Heart left ventricle (tissue), 13 donors: ENCODE measurements at regions not wholly inside any gene's neighbourhood (a gene's known extent, or its start where the extent isn't known, plus 50 kb on each side); places are given as distances from the start of the nearest gene placed in this dataset.

ENCODE experiments used
- POLR2A ChIP-seq, 2 donors: fragments of 450-650 bp; IDR thresholded peaks; one replicate each; pipeline ENCODE4 v1.6.1; 2017; ENCODE audit warnings: antibody characterized with exemption in 2 of 2, mild to moderate bottlenecking in 2 of 2, moderate library complexity in 2 of 2
- TF ChIP-seq, protein P1 (sequence below), 12 donors: fragments of 200-600 bp; sonication (generic) in 4 of 12; IDR thresholded peaks; one replicate each; pipeline versions ENCODE4 v1.5.0 to v1.8.0; 2018 to 2022; ENCODE audit warnings: antibody characterized with exemption in 12 of 12, mild to moderate bottlenecking in 5 of 12
- donor health status: ischemic (EF 13 %, LVEDD 7.1; RV severe dilation, severe dysfunction).
- donor health status: DM: no; HTN: yes; CAD: no.
- donor health status: DM: no; HTN: no; CAD: no.
- donor health status: ischemic (EF 25% LVEDD 6.9; RV normal size, moderate dysfunction).
- donor health status: ischemic (EF 25% LVEDD 5.7; RV mildly dilated, moderate dysfunction).
- donor health status: ischemic (EF 35%, LVEDD 5.7; RV mildly dilated, moderate dysfunction).
- donor health status: nonischemic (EF 11% LVEDD 7.7; RV severe dilation, severe dysfunction).
- donor health status: DM: yes; HTN: yes; CAD: no.
- donor health status: PGD.
- donor health status: ischemic (EF 29% LVEDD 5.4; RV normal size, mild dysfunction).
- donor health status: nonischemic (EF 23%, LVEDD 6.1; RV moderate dilation, normal function).

DNA sequence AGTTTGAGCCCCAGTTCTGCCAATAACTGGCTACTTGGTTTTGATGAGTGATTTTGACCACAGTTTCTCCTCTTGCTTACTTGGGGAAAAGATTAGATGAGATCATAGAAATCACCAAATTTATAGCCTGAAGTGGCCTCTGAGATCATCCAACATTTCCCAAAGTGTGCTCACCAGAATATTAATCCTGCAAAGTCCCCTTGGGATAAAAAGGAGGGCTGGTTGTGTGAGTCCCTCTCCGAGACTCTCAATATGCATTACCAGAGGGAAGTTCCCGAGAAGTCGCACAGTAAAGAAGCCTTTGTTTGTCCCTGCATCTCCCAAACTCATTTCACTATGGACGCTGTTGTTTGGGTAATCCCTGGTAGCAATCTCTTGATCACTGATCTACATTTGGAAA lies 88.4 kb upstream of the ADRA1B start:
- TF ChIP-seq, protein P1, sequence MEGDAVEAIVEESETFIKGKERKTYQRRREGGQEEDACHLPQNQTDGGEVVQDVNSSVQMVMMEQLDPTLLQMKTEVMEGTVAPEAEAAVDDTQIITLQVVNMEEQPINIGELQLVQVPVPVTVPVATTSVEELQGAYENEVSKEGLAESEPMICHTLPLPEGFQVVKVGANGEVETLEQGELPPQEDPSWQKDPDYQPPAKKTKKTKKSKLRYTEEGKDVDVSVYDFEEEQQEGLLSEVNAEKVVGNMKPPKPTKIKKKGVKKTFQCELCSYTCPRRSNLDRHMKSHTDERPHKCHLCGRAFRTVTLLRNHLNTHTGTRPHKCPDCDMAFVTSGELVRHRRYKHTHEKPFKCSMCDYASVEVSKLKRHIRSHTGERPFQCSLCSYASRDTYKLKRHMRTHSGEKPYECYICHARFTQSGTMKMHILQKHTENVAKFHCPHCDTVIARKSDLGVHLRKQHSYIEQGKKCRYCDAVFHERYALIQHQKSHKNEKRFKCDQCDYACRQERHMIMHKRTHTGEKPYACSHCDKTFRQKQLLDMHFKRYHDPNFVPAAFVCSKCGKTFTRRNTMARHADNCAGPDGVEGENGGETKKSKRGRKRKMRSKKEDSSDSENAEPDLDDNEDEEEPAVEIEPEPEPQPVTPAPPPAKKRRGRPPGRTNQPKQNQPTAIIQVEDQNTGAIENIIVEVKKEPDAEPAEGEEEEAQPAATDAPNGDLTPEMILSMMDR (IDR thresholded peaks at IDR 0.05) = no peak
- TF ChIP-seq POLR2A (IDR thresholded peaks at IDR 0.05) = no peak
